ENCODE measurements at regions not wholly inside any gene's neighbourhood (a gene's known extent, or its start where the extent isn't known, plus 50 kb on each side); places are given as distances from the start of the nearest gene placed in this dataset.

GRCh38 chr2:157058161-157058560 is 199.3 kb upstream of the GALNT5 start:
- no peak for TF ChIP-seq POLR2A (IDR thresholded peaks at IDR 0.05)
- no peak for TF ChIP-seq EP300 (IDR thresholded peaks at IDR 0.05)
- no peak for TF ChIP-seq CTCF (IDR thresholded peaks at IDR 0.05)
- H3K36me3 ChIP-seq: no peaks in the 10 kb centered on the region
- H3K27me3 ChIP-seq: no peaks in the 10 kb centered on the region
- H3K4me1 ChIP-seq: peaks cover 0 to 23% (median 3%) of the 10 kb centered on the region in 4 donors
- H3K27ac ChIP-seq: peak overlapping the region in 2 of 4 donors; percentile 2 to 22
- H3K9me3 ChIP-seq: no peaks in the 10 kb centered on the region
- DNase-seq (ENCODE audit: low spot score in 2 of 2): no peak
- no peak overlapping the region for H3K4me3 ChIP-seq
- WGBS, 2 donors: 64 to 71% methylated on average over 2 of the region's 2 CpGs

- H3K27ac ChIP-seq: peak overlapping the region in 2 of 4 donors; percentile 22 to 49
- H3K9me3 ChIP-seq: no peaks in the 10 kb centered on the region
- TF ChIP-seq EP300 (IDR thresholded peaks at IDR 0.05): no peak
- TF ChIP-seq CTCF (IDR thresholded peaks at IDR 0.05): no peak
- TF ChIP-seq POLR2A (IDR thresholded peaks at IDR 0.05): no peak
- DNase-seq (ENCODE audit: low spot score in 2 of 2): no peak
- peaks cover 0 to 28% (median 0%) of the 10 kb centered on the region in 4 donors for H3K4me1 ChIP-seq
- no peaks in the 10 kb centered on the region for H3K36me3 ChIP-seq
- H3K4me3 ChIP-seq: no peak overlapping the region
- 69 to 74% methylated on average over 2 of the region's 2 CpGs for WGBS, 2 donors
- no peaks in the 10 kb centered on the region for H3K27me3 ChIP-seq
Observed at GRCh38 chr2:157059036-157059435, 198.5 kb upstream of the GALNT5 start.

GRCh38 chr2:157061799-157062198 is 195.7 kb upstream of the GALNT5 start:
- H3K27me3 ChIP-seq: no peaks in the 10 kb centered on the region
- DNase-seq (ENCODE audit: low spot score in 2 of 2): no peak
- no peaks in the 10 kb centered on the region for H3K36me3 ChIP-seq
- H3K9me3 ChIP-seq: no peaks in the 10 kb centered on the region
- H3K4me3 ChIP-seq: no peak overlapping the region
- 39 to 57% methylated on average over 2 of the region's 2 CpGs for WGBS, 2 donors
- TF ChIP-seq EP300 (IDR thresholded peaks at IDR 0.05): no peak
- TF ChIP-seq CTCF (IDR thresholded peaks at IDR 0.05): no peak
- TF ChIP-seq POLR2A (IDR thresholded peaks at IDR 0.05): no peak
- peaks cover 0 to 14% (median 0%) of the 10 kb centered on the region in 4 donors for H3K4me1 ChIP-seq
- no peak overlapping the region for H3K27ac ChIP-seq

- 61 to 75% methylated on average over 2 of the region's 2 CpGs for WGBS, 2 donors
- no peak for TF ChIP-seq EP300 (IDR thresholded peaks at IDR 0.05)
- TF ChIP-seq POLR2A (IDR thresholded peaks at IDR 0.05): no peak
- no peak for TF ChIP-seq CTCF (IDR thresholded peaks at IDR 0.05)
Observed at GRCh38 chr2:157067562-157067961, 189.9 kb upstream of the GALNT5 start.

GRCh38 chr2:157068237-157068636 is 189.3 kb upstream of the GALNT5 start:
- Histone ChIP-seq H3K4me3 (no peak overlapping the region), H3K4me1 (peaks cover 0 to 5% (median 0%) of the 10 kb centered on the region in 4 donors), H3K36me3 (no peaks in the 10 kb centered on the region), H3K27ac (no peak overlapping the region), H3K27me3 (no peaks in the 10 kb centered on the region), H3K9me3 (no peaks in the 10 kb centered on the region)
- TF ChIP-seq POLR2A (IDR thresholded peaks at IDR 0.05) (no peak), CTCF (IDR thresholded peaks at IDR 0.05) (no peak), EP300 (IDR thresholded peaks at IDR 0.05) (no peak)
- no peak for DNase-seq (ENCODE audit: low spot score in 2 of 2)
- 92 to 96% methylated on average over 1 of the region's 1 CpG for WGBS, 2 donors

More at GRCh38 chr2:157067562-157067961, 189.9 kb upstream of the GALNT5 start:
- no peaks in the 10 kb centered on the region for H3K9me3 ChIP-seq
- DNase-seq (ENCODE audit: low spot score in 2 of 2): no peak
- H3K27ac ChIP-seq: no peak overlapping the region
- no peak overlapping the region for H3K4me3 ChIP-seq
- H3K27me3 ChIP-seq: no peaks in the 10 kb centered on the region
- no peaks in the 10 kb centered on the region for H3K36me3 ChIP-seq
- H3K4me1 ChIP-seq: peaks cover 0 to 5% (median 0%) of the 10 kb centered on the region in 4 donors

All from tibial nerve (tissue), 4 donors.